GM19025 (cell line): ENCODE measurements at regions not wholly inside any gene's neighbourhood (a gene's known extent, or its start where the extent isn't known, plus 50 kb on each side); places are given as distances from the start of the nearest gene placed in this dataset.

Source experiments
- ATAC-seq: cut with Tn5 transposase; IDR thresholded peaks from one replicate; pipeline ENCODE4 v1.9.1; 2021; ENCODE audit warnings: mild to moderate bottlenecking, low read depth, moderate library complexity; ENCODE audit not compliant: unreplicated experiment

DNA sequence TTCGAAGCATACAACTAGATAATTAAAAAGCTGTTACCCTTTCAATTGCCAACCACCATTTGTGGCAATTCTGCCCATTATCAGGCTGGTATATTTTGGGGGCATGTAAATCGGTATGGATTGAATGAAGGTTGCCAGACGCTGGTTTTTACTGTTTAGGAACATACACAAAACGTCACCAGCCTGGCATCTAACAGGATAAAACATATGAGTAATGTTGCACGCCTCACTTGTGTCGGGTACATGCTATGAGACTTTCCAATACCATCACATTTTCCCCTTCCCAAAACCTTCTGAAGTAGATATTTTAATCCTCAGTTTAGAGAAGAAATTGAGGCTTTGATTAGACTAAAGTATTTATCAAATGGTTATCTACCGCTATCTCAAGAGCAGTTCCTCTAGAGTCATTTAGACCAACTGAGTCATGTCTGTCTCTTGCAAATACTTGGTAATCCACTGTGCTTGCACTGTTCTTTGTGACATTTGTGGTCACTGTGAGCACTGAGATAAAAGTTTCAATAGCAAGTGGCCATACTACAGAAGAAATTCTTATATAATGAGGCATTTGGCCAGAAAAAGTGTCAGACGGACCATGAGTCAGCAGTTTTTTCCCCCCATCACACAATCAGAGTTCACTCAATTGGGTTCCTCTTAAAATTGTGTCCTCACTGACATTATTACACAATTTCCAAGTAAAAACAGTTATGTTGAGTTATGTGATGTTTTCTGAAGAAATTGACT is 498.7 kb downstream of the NXPH1 start:
- ATAC-seq: no peak

DNA sequence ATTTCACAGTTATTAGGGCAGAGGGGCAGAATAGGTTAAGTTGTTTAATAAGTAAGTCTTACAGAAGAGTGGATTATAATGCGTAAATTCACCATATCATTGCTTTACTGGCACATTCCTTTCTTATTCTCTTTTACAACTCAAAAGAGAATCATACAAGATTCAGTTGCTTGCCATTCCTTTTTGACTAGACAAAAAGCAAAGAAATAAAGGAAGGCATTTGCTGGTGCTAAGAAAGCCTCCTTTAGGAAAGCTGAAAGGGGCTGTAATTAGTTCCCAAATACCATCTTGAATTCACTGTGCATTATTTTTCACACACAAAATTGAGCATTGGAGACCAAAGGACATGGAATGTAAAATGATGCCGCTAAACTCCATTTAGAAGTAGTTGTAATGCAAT is 499.3 kb downstream of the NXPH1 start:
- ATAC-seq: no peak

DNA sequence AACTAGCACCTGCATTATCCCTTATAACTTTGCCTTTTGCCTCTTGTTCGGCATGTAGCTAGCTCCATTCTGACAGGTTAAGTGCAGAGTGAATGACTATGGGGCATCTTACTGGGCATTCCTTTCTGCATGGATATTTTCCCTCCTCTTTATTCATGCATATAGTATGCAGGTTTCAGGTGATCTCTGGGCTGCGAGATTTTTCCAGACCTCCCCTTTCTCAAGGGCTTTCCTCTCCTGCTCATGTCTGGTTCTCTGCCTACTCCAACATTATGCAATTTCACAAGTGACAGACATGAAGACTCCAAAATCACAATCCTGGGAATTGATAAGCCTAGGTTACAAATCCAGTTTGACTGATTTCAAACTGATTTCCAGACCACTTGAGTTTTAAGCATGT is 503.8 kb downstream of the NXPH1 start:
- ATAC-seq: no peak

DNA sequence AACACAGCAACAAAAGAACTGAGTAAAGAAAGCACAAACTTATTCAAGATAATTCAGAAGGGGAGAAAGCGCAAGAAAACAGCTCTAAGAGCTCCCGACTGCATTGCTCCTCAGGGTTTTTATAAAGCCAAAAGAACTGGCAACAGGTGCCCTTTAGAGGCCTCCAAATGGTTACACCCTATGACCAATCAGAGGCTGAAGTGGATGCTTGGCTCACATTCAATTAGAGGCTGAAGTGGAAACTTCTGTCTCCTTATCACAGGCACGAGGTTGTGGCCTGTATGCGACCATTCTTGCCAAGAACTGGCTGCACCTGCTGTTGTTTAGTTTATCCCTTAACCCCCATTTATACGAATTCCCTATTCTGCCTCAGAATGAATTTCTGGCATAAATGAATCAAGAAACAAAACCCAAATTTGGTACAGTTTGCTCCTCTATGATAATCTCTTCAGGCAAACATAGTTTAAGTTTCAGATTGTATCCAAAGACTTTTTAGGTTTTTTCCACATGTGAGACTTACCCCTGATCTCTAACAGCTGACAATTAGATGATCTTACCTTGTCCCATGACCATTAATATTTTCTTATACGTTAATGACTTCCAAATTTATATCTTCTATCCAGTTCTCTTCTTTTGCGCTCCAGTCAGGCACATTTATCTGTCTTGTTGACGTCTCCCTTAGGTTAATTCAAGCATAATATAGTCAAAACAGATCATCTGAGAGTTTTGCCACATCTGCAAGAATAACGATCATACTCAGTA is 504.8 kb downstream of the NXPH1 start:
- no peak for ATAC-seq

DNA sequence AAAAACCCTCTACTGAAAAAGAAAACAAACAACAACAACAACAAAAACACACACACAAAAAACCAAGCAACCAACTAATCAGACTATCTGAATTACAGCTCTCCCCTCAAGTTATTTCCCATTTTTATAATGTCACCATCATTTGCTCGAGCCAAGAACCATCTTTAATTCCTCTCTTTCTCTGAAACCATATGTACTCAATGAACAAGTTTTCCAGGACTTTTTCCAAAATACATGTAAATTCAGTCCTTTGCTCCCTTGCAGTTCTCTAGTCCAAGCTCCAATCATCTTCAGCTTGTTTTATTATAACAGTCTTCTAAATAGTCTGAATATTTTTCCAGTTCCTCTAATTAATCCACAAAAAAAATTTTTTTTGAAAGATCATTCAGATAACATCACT is 506.0 kb downstream of the NXPH1 start:
- ATAC-seq: no peak

DNA sequence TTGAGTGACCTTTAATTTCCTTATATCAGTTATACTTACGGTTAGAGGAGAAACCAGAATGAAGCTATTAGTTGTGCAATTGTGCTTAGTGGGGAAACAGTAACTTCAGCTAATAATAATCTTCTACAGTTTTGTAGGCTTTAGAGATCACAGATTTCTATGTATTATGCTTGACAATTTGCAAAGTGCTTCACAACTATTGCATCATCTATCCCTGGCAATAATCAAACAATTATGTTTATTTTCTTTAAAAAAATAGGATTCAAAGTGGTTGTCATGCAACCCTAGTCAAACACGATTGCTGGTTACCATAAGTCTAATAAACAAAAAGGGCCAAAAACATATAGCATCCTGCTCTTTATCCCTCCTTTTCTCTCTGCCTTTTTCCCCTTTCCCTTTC is 530.3 kb downstream of the NXPH1 start:
- no peak for ATAC-seq

DNA sequence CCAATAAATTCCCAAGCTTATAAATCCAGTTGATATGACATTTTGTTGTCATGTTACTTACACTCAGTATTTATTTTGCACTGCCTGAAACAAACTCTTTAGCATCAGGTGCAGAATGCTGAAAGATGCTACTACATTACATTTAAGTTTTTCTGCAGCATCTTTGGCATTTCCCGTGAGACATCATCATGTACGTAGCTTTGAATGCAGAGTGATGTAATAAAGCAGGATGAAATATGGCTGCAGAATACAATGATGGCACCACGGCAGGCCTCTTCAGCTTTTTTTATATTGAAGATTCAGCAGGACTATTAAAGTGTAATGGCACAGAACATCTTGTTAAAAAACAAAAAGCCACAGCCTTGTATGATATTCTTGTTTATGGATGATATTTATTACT is 531.8 kb downstream of the NXPH1 start:
- ATAC-seq: no peak

- no peak for ATAC-seq
These were observed 540.2 kb downstream of the NXPH1 start for GRCh38 chr7:8973601-8974000.

- no peak for ATAC-seq
These were observed 542.3 kb downstream of the NXPH1 start for GRCh38 chr7:8975681-8976080.

DNA sequence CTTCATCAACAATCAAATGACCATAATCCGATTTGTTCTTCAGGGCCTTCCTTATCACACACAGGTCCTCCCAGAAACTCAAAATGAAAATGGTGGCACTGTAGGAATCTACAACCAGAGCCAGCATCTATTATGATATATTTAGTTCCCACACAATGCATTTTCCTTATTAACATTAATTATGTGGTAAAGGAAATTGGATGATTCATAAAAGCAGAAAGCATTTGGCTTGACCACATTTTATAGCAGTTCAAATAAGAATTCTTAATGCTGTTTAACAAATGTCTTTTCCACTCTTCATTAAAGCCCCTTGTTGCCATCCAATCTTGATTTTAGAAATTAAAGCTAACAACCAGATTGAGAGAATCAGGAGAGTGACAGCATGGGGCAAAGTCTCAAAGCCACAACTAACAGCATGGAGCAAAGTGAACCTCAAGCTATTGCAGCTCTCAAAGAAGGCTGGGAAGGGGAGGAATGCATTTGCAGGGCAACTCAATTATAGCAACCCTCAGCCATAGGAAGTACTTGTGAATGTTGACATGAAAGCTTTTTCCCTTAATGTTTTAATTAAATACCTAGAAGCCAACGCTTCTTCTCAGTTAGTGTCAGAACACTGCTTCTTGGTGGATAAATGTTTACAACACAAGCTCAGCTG is 549.1 kb downstream of the NXPH1 start:
- ATAC-seq: no peak

DNA sequence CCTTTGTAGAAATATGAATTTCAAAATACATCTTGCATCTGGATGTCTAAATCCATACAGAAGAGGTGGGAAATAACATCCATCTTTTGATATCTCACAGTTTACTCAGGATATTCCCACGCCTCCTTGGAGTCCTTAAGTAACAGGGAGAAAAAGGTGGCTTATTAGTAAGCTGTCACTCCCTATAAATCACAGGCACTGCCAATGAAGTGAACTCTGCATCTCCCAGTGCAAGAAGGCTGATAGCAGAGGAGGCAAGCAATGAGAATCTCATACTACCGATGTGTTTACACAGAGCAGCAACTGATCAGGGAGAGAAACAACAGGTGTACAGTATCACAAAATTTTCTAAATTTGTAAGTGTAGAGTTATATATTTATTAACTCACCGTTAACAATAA is 551.8 kb downstream of the NXPH1 start:
- no peak for ATAC-seq

GRCh38 chr7:8988267-8988666 is 554.9 kb downstream of the NXPH1 start:
- no peak for ATAC-seq

DNA sequence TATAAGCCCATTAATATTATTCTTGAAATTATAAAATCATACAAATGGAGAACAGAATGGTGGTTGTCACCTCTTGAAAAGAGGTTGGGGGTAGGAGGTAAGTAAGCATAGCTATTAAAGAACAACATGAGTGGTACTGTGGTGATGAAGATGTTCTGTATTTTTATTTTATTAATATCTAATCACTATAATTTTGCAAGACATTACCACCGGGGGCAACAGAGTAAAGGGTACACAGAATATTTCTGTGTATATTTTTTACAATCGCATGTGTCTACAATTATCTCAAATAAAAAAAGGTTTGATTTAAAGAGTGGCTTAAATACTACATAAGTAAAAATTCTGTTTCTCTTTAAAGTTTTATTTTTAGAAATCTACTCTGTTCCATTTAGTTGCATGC is 557.8 kb downstream of the NXPH1 start:
- ATAC-seq: no peak

DNA sequence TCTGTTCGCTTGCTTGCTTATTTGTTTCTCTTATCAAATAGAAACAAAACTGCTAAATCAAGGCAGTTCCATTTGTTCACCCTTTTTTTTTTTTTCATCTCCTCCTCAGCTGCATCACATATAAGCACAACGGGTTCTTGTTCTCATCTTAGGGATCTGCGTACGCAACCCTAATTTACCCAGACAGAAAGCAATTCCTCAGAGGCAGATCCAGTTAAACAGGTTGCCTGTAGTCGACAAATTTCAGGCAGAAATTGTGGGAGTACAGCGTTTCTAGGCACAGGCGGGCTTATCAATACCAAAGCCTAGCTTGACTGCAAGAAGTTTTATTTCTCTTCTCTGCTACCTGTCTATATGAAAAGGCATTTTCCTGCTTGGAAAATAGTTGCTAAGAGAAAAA is 565.4 kb downstream of the NXPH1 start:
- no peak for ATAC-seq

GRCh38 chr7:9013940-9014339 is 580.5 kb downstream of the NXPH1 start:
- no peak for ATAC-seq

DNA sequence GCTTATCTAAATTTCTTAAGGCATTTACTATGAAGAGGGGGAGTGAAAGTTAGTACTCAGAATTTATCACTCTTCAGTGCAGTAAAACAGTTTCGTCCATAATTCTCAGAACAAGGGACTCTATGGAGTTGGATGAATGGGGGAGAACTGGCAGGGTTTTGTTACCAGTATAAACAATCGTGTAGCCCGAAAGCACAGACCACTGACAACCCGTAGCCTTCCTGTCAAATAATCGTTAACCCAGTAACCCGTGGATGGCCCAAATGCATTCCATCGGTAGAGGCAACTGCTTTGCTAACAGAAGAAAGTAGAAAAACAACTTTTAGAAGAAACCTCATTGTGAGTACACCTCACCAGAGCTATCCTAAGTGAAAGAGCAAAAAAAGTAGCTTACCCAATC is 583.9 kb downstream of the NXPH1 start:
- no peak for ATAC-seq

DNA sequence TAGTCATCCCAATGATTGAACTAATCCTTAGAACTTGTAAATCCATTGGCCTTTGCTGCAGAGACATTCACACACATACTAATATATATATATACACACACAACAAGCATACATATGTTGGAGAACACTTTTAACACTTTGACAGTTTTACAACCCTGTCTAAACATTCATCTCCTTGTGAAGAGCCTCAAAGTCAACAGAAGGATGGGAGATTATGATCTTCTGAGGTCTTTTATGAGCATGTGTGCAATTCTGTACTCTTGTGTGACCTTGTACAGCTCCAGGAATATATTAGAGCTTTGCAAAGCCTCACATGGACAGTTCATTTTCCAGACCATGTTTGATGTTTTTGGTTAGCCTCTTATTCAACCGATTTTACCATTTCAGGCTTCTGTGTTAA is 589.0 kb downstream of the NXPH1 start:
- no peak for ATAC-seq

DNA sequence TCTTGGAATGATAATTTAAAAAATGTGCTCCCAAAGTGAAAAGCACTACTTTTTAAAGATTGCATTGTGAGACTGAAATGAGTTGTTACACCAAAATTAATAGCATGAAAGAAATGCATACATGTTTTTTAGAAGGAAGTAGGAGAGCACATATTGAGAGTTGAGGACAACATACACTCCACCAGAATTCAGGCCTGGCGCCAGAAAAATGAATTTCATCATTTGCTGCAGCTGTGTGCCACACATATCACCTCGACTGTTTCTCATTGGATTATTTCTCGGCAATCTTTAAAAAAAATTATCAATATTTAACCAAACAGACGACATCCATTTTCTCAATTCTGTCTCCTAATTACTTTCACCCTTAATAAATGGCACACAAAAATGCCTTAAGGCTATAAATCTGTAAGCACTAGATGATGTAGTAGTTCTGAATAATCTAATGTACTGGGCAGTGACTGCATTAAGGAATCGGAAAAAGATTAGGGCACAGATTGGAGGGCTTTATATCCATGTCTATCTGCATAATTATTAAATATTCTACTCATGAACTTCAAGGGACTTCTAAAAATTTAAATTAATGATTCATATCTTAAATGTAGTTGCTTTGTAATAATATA is 590.4 kb downstream of the NXPH1 start:
- ATAC-seq: no peak

GRCh38 chr7:9026121-9026520 is 592.7 kb downstream of the NXPH1 start:
- ATAC-seq: no peak

DNA sequence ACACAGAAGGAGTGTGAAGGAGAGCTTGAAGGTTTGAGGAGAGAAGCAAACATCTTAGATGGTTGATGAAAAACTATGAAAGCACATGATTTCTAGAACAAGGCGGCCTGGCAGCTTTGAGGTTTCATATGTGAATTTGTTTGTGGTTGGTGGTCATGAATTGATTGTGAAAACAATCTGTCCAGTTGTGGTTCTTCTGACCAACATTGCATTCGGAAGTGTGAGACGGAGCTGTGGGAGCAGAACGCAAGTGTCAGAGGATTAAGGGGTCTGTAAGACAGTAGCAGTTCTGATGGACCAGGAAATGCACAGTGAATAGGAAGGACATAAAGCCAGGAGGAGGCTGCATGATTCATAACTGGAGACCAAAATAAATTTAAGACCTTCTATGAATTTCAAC is 594.6 kb downstream of the NXPH1 start:
- no peak for ATAC-seq
